ENCODE measurements at regions not wholly inside any gene's neighbourhood (a gene's known extent, or its start where the extent isn't known, plus 50 kb on each side); places are given as distances from the start of the nearest gene placed in this dataset.

DNA sequence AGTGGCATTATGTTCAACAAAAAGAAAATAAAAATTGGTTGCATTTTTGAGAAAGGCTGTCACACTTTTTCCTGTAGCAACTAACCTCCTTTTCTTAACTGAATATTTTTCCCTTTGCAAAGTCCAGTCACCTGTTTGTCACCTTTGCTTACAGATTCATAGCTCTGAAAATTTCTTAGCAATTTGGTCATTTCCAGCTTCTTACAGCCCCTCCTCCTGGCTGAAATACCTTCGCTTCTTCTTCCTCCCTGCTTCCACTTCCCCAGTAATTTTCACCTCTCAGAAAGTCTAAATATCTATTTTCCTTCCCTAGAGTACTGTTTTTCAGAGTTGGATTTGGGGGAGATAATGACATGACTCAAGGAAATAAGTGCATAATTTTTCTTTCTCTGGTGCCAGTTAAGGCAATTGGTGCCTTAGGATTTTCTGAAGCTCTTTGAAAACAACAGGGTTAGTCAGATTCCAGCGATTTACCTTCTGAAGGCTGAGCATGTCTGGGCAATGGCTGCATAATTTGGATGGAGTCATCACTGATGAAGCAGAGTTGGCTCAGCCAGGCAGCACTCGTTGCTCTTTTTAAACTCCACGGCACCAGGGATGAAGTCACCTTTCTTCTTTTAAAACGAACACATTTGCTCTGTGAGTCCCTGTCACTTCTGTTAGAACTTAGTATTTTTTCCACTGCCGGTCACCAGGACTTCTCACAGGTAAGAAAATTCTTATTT lies 62.1 kb upstream of the AMOTL1 start:
- peak; percentile 83 for DNase-seq
- Histone ChIP-seq H3K4me3 (peak overlapping the region; percentile 3; the same call in 1 of the 2 replicates), H3K27me3 (no peaks in the 10 kb centered on the region)

DNA sequence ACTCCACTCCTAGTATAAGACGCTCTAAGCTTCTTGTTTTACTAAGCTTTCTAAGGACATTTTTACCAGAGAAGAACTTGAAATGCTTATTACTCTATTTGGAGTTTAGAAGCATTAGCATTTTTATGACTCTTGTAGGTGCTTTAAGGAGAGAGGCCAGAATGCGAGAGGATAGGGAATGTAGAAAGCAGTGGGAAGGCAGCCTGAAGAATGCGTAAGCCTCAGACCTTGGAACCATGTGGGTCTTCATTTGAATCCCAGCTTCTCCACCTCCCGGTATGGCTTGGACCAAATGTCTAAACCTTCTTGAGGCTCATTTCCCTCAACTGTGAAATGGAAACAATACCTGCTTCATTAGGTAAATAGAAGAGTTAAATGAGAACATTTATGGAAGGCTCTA lies 60.0 kb upstream of the AMOTL1 start:
- no peaks in the 10 kb centered on the region for H3K36me3 ChIP-seq
- H3K27me3 ChIP-seq: no peaks in the 10 kb centered on the region
- no peak for DNase-seq
- H3K9me3 ChIP-seq: no peaks in the 10 kb centered on the region
- no peak overlapping the region for H3K4me3 ChIP-seq

More for the DNA sequence above, 62.1 kb upstream of the AMOTL1 start:
- no peaks in the 10 kb centered on the region for H3K36me3 ChIP-seq
- no peaks in the 10 kb centered on the region for H3K9me3 ChIP-seq

GRCh38 chr11:94708642-94709041 lies 59.5 kb upstream of the AMOTL1 start:
- Histone ChIP-seq H3K36me3 (no peaks in the 10 kb centered on the region), H3K9me3 (no peaks in the 10 kb centered on the region)

GRCh38 chr11:94715225-94715624 lies 52.9 kb upstream of the AMOTL1 start:
- H3K4me3 ChIP-seq: no peak overlapping the region
- H3K9me3 ChIP-seq: no peaks in the 10 kb centered on the region
- no peaks in the 10 kb centered on the region for H3K36me3 ChIP-seq
- no peaks in the 10 kb centered on the region for H3K27me3 ChIP-seq
- no peak for DNase-seq

More at GRCh38 chr11:94708642-94709041, 59.5 kb upstream of the AMOTL1 start:
- Histone ChIP-seq H3K27me3 (no peaks in the 10 kb centered on the region), H3K4me3 (no peak overlapping the region)
- DNase-seq: no peak

DNA sequence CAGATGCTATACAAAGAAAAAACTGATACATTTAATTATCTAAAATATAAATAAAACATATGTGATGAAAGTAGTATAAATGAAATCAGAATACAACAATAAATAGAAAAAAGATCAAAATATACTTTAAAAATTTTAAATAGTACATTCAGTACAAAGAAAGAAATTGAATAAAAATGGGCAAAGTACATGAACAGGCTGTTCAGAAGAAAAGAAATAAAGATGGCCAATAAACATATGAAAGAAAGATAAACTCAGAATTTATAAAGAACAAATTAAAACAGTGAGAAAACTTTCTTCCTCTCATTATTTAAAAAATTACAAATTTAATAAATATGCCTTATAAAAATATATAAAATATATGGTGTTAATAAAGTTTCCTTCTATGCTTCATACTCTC lies 50.5 kb upstream of the AMOTL1 start:
- DNase-seq: no peak
- no peaks in the 10 kb centered on the region for H3K36me3 ChIP-seq
- no peak overlapping the region for H3K4me3 ChIP-seq
- H3K27me3 ChIP-seq: no peaks in the 10 kb centered on the region
- no peaks in the 10 kb centered on the region for H3K9me3 ChIP-seq

All from MG63 (cell line).